Left ventricle myocardium inferior (tissue), 1 donor: ENCODE measurements at regions not wholly inside any gene's neighbourhood (a gene's known extent, or its start where the extent isn't known, plus 50 kb on each side); places are given as distances from the start of the nearest gene placed in this dataset.
"Not testable (repeated sequence)": the region's sequence is repeated elsewhere in the genome, so short reads cannot be mapped to it uniquely, and the experiment has no call there.

Experiments used
- DNase-seq: peaks from one replicate; pipeline ENCODE4 v3.0.0-alpha.2; 2020
- H3K27ac ChIP-seq: fragments of 200-600 bp; replicated peaks from 2 replicates; pipeline ENCODE4 v1.8.0; 2021
- H3K27me3 ChIP-seq: fragments of 200-600 bp; 2 replicates; pipeline ENCODE4 v1.8.0; 2021; ENCODE audit warnings: low read depth
- H3K36me3 ChIP-seq: fragments of 200-600 bp; 2 replicates; pipeline ENCODE4 v1.8.0; 2021
- H3K4me1 ChIP-seq: fragments of 200-600 bp; 2 replicates; pipeline ENCODE4 v1.8.0; 2021
- H3K4me3 ChIP-seq: fragments of 200-600 bp; 2 replicates; pipeline ENCODE4 v1.8.0; 2021; ENCODE audit warnings: mild to moderate bottlenecking, moderate library complexity
- H3K9me3 ChIP-seq: fragments of 200-600 bp; replicated peaks from 2 replicates; pipeline ENCODE4 v1.8.0; 2021
- intact Hi-C: fragments of 100-400 bp; cut with micrococcal nuclease; formaldehyde crosslinking; loops from one replicate; pipeline ENCODE4 v1.11.0; 2022
- TF ChIP-seq, protein P1 (sequence below): fragments of 200-600 bp; IDR thresholded peaks from 2 replicates; pipeline ENCODE4 v1.8.0; 2021; ENCODE audit warnings: antibody characterized with exemption, mild to moderate bottlenecking, borderline replicate concordance
- donor health status: DM: no; HTN: yes; CAD: no; lungs with severe emphysema.

DNA sequence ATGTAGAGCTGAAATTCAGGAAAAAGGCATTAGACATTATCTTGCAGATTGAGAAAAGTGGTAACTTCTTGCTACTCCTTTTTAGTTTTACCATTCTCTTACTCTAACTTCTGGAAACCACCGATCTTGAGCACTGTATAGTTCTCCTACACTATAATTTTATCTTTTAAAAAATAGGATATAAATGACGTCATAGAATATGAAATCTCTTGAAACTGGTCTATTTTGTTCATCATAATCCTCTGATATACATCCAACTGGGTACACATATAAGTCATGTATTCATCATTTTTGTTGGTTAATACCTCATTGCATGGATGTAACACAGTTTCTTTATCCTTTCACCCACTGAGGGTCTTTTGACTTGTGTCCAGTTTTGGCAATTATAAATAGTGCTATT is 629.9 kb upstream of the PRR20A start:
- intact Hi-C loops = no loop called here
- H3K4me3 ChIP-seq = no peak overlapping the region

DNA sequence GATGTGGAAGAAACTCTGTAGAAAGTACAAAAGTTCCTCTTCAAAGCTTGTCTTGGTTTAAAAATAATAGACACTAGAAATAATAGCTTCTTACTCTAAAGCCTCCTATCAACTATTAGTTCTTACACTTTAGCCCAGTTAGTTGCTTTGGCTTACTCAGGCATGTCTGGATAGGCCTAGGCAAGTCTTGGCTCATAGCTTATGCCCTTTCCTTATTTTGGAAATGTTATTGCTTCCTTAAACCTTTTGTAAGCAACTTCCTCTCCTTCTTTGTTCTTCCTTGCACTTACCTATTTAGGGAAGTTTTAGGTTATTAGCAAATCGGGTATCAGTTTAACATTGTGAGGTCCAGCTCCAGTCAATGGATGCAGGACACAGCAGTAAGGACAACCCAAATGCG is 628.4 kb upstream of the PRR20A start:
- not testable (repeated sequence) for H3K36me3 ChIP-seq, DNase-seq

More for the DNA sequence above, 629.9 kb upstream of the PRR20A start:
- TF ChIP-seq, protein P1, sequence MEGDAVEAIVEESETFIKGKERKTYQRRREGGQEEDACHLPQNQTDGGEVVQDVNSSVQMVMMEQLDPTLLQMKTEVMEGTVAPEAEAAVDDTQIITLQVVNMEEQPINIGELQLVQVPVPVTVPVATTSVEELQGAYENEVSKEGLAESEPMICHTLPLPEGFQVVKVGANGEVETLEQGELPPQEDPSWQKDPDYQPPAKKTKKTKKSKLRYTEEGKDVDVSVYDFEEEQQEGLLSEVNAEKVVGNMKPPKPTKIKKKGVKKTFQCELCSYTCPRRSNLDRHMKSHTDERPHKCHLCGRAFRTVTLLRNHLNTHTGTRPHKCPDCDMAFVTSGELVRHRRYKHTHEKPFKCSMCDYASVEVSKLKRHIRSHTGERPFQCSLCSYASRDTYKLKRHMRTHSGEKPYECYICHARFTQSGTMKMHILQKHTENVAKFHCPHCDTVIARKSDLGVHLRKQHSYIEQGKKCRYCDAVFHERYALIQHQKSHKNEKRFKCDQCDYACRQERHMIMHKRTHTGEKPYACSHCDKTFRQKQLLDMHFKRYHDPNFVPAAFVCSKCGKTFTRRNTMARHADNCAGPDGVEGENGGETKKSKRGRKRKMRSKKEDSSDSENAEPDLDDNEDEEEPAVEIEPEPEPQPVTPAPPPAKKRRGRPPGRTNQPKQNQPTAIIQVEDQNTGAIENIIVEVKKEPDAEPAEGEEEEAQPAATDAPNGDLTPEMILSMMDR = no peak
- no peak overlapping the region for H3K27ac ChIP-seq
- H3K36me3 ChIP-seq = no peaks in the 10 kb centered on the region
- H3K4me1 ChIP-seq = no peaks in the 10 kb centered on the region
- no peaks in the 10 kb centered on the region for H3K9me3 ChIP-seq
- DNase-seq = no peak
- no peaks in the 10 kb centered on the region for H3K27me3 ChIP-seq

DNA sequence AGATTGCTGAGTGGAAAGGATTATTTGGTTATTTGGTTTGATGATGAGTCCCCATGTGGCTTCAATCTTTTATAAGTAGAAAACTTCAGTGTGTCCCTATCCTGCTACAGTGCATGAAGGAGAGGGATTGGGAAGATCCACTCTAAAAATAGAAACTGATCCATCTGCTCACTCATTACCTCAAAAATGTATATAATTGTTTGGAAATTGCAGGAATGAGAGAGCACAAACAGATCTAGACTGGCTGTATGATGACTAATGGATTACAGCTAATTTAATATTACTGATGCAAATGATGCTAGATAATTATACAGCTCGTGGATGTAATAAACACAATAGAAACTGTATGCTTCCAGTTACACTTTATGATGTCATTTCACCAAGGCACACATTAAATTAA is 625.3 kb upstream of the PRR20A start:
- Histone ChIP-seq H3K4me3 (no peak overlapping the region), H3K9me3 (no peaks in the 10 kb centered on the region), H3K27me3 (no peaks in the 10 kb centered on the region), H3K27ac (no peak overlapping the region), H3K36me3 (no peaks in the 10 kb centered on the region), H3K4me1 (no peaks in the 10 kb centered on the region)
- TF ChIP-seq, protein P1 = no peak
- no peak for DNase-seq
- intact Hi-C loops = no loop called here

More for the DNA sequence above, 628.4 kb upstream of the PRR20A start:
- H3K4me1 ChIP-seq, H3K9me3 ChIP-seq, H3K27me3 ChIP-seq, intact Hi-C loops, H3K4me3 ChIP-seq, H3K27ac ChIP-seq: not testable (repeated sequence)

DNA sequence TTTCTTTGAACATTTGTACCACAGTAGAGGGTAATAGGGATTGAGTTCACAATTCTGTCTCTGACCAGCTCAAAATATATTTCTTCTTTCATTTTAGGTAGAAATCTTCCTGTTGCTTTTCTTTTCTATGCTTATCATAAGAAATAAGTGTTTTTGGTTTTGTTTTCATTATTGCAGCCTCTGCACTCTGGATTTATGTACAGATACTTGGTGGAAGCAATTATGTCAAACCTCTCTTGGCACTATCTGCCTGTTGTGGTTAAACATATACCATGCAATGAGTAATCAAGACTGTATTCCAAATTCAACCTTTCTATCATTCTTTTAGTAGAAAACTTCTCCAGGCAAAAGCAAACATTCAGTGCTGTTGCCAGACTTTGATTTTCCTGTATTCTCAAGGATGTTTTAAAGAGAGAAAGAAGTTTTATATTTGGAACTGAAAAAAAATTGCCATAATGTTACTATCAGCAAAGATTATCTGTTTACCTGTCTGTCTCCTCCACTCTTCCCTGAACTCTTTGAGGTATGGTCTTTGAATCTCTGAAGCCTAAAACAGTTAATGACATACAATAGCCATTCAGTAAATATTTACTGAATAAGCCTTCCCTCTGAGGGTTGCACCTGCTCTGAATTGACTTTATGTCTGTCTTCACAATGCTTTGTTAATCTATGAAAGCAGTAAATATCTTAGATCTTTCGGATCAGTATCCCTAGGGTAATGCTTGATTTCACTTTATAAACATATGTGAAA is 612.5 kb upstream of the PRR20A start:
- Histone ChIP-seq H3K9me3 (no peaks in the 10 kb centered on the region), H3K4me3 (no peak overlapping the region), H3K27me3 (no peaks in the 10 kb centered on the region), H3K27ac (no peak overlapping the region), H3K4me1 (no peaks in the 10 kb centered on the region), H3K36me3 (no peaks in the 10 kb centered on the region)
- TF ChIP-seq, protein P1 = no peak
- intact Hi-C loops = no loop called here
- no peak for DNase-seq

DNA sequence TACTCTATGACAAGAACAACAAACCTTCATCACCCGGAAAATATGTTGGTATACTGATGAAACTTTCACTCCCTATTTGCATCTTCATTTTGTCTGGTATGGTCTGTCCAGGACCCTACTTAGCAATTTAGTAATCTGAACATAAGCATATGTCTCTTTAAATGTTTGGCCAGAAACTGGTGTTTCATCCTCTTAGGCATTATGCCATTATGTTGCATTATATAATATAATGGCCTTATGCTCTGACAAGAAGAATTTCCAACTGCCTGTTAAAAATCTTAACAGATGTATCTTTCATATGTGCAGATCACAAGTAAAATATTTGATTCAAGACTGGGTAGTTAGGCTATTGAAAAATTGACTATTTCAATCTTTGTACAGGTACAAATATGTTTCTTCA is 610.6 kb upstream of the PRR20A start:
- no peak overlapping the region for H3K4me3 ChIP-seq
- intact Hi-C loops = no loop called here
- H3K4me1 ChIP-seq = no peaks in the 10 kb centered on the region
- no peaks in the 10 kb centered on the region for H3K27me3 ChIP-seq
- H3K9me3 ChIP-seq = no peaks in the 10 kb centered on the region
- TF ChIP-seq, protein P1 = no peak
- H3K27ac ChIP-seq = no peak overlapping the region
- no peak for DNase-seq
- H3K36me3 ChIP-seq = no peaks in the 10 kb centered on the region

DNA sequence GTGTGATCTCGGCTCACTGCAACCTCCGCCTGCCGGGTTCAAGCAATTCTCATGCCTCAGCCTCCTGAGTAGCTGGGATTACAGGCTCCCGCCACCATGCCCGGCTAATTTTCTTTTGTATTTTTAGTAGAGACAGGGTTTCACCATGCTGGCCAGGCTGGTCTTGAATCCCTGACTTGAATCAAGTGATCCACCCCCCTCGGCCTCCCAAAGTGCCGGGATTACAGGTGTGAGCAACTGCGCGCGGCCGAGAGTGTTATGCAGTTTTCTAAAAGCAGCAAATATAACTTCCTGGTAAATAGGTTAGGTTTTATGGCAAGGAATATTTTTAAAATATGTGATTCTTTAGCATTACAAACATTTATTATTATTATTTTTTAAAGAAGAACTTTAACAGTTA is 592.8 kb upstream of the PRR20A start:
- H3K36me3 ChIP-seq, H3K27me3 ChIP-seq, intact Hi-C loops, DNase-seq, H3K4me3 ChIP-seq, H3K9me3 ChIP-seq, H3K27ac ChIP-seq, H3K4me1 ChIP-seq: not testable (repeated sequence)
